ENCODE measurements at regions not wholly inside any gene's neighbourhood (a gene's known extent, or its start where the extent isn't known, plus 50 kb on each side); places are given as distances from the start of the nearest gene placed in this dataset.

GRCh38 chr10:107924458-107924857 is 760.0 kb upstream of the SORCS1 start:
- TF ChIP-seq CTCF (IDR thresholded peaks at IDR 0.05) (no peak), POLR2A (IDR thresholded peaks at IDR 0.05) (no peak), EP300 (IDR thresholded peaks at IDR 0.05) (no peak)

Data from tibial nerve (tissue), 4 donors.